Liver (tissue), 2 donors: ENCODE measurements at regions not wholly inside any gene's neighbourhood (a gene's known extent, or its start where the extent isn't known, plus 50 kb on each side); places are given as distances from the start of the nearest gene placed in this dataset.

Experiments
- CTCF ChIP-seq: fragments of 150-350 bp; IDR thresholded peaks from 2 replicates; pipeline ENCODE4 v1.5.1; 2017; ENCODE audit warnings: improper control_type of control experiment, low read depth, low read length; ENCODE audit not compliant: missing input control
- MAX ChIP-seq: IDR thresholded peaks from 2 replicates; pipeline ENCODE4 v1.6.1; 2016; ENCODE audit warnings: antibody characterized with exemption
- YY1 ChIP-seq: IDR thresholded peaks from 2 replicates; pipeline ENCODE4 v1.6.1; 2016; ENCODE audit warnings: antibody characterized with exemption, mild to moderate bottlenecking
- donor health status: healthy.

- TF ChIP-seq CTCF (no peak), YY1 (no peak), MAX (no peak)
Measured at GRCh38 chr3:82079335-82079890, 318.0 kb upstream of the GBE1 start.
